Hematopoietic multipotent progenitor cell treated with erythropoietin and hydrocortisone succinate and interleukin-3 and kit ligand, for 6 days (in vitro differentiated cells): ENCODE measurements at regions not wholly inside any gene's neighbourhood (a gene's known extent, or its start where the extent isn't known, plus 50 kb on each side); places are given as distances from the start of the nearest gene placed in this dataset.
"Not testable (repeated sequence)": the region's sequence is repeated elsewhere in the genome, so short reads cannot be mapped to it uniquely, and the experiment has no call there.

Source experiments
- DNase-seq: peaks from one replicate; pipeline ENCODE4 v3.0.0-alpha.2; 2015

- no peak for DNase-seq
Measured at GRCh38 chr20:48141660-48142515, 356.6 kb upstream of the SULF2 start.

- DNase-seq, result no peak
Measured at GRCh38 chr20:48139262-48140041, 354.2 kb upstream of the SULF2 start.

- DNase-seq, result no peak
Measured at GRCh38 chr20:48132834-48133233, 347.6 kb upstream of the SULF2 start.

GRCh38 chr20:48131581-48131980, 346.3 kb upstream of the SULF2 start:
- DNase-seq, result no peak

- no peak for DNase-seq
Measured at GRCh38 chr20:48129345-48129942, 344.2 kb upstream of the SULF2 start.

GRCh38 chr20:48128436-48128835, 343.2 kb upstream of the SULF2 start:
- no peak for DNase-seq

GRCh38 chr20:48127964-48128363, 342.7 kb upstream of the SULF2 start:
- DNase-seq, result not testable (repeated sequence)

GRCh38 chr20:48127133-48127532, 341.9 kb upstream of the SULF2 start:
- not testable (repeated sequence) for DNase-seq

GRCh38 chr20:48126227-48126740, 341.0 kb upstream of the SULF2 start:
- DNase-seq, result no peak

- no peak for DNase-seq
Measured at GRCh38 chr20:48124960-48125359, 339.7 kb upstream of the SULF2 start.

- DNase-seq, result no peak
Measured at GRCh38 chr20:48124181-48124782, 339.0 kb upstream of the SULF2 start.

GRCh38 chr20:48120120-48120519, 334.8 kb upstream of the SULF2 start:
- no peak for DNase-seq

GRCh38 chr20:48119389-48119788, 334.1 kb upstream of the SULF2 start:
- not testable (repeated sequence) for DNase-seq

GRCh38 chr20:48115502-48115901, 330.2 kb upstream of the SULF2 start:
- DNase-seq, result no peak

- no peak for DNase-seq
Measured at GRCh38 chr20:48107560-48107959, 322.3 kb upstream of the SULF2 start.

- DNase-seq, result no peak
Measured at GRCh38 chr20:48106428-48106827, 321.1 kb upstream of the SULF2 start.

- DNase-seq, result no peak
Measured at GRCh38 chr20:48105526-48105925, 320.2 kb upstream of the SULF2 start.

- DNase-seq, result no peak
Measured at GRCh38 chr20:48102931-48103660, 317.8 kb upstream of the SULF2 start.

- no peak for DNase-seq
Measured at GRCh38 chr20:48102076-48102787, 317.0 kb upstream of the SULF2 start.

- DNase-seq, result no peak
Measured at GRCh38 chr20:48100483-48100882, 315.2 kb upstream of the SULF2 start.

GRCh38 chr20:48098866-48099265, 313.6 kb upstream of the SULF2 start:
- no peak for DNase-seq

- no peak for DNase-seq
Measured at GRCh38 chr20:48098099-48098498, 312.8 kb upstream of the SULF2 start.
